ENCODE measurements at regions not wholly inside any gene's neighbourhood (a gene's known extent, or its start where the extent isn't known, plus 50 kb on each side); places are given as distances from the start of the nearest gene placed in this dataset.

GRCh38 chr6:166017032-166017635 lies 150.5 kb downstream of the TBXT start:
- Histone ChIP-seq H3K27me3 (no peaks in the 10 kb centered on the region), H3K27ac (no peak overlapping the region), H3K4me1 (no peaks in the 10 kb centered on the region), H3K4me3 (no peak overlapping the region), H3K36me3 (no peaks in the 10 kb centered on the region), H3K9me3 (no peaks in the 10 kb centered on the region)
- ATAC-seq: no peak
- TF ChIP-seq CTCF (IDR thresholded peaks at IDR 0.05) (no peak), POLR2A (IDR thresholded peaks at IDR 0.05) (no peak)
- intact Hi-C loops (cut with DNase I): no loop called here
- WGBS (ENCODE audit: insufficient coverage, low coverage, low lambda C conversion rate, missing lambda C conversion rate): 38% methylated on average over 1 of the region's 1 CpG
- no peak for DNase-seq

GRCh38 chr6:166014966-166015365 lies 152.7 kb downstream of the TBXT start:
- Histone ChIP-seq H3K4me3 (no peak overlapping the region), H3K27me3 (no peaks in the 10 kb centered on the region), H3K9me3 (no peaks in the 10 kb centered on the region), H3K36me3 (no peaks in the 10 kb centered on the region), H3K4me1 (no peaks in the 10 kb centered on the region), H3K27ac (no peak overlapping the region)
- WGBS (ENCODE audit: insufficient coverage, low coverage, low lambda C conversion rate, missing lambda C conversion rate): 36% methylated on average over 5 of the region's 5 CpGs
- DNase-seq (no peak), ATAC-seq (no peak)
- TF ChIP-seq POLR2A (IDR thresholded peaks at IDR 0.05): no peak
- no peak for TF ChIP-seq CTCF (IDR thresholded peaks at IDR 0.05)
- intact Hi-C loops (cut with DNase I): no loop called here

GRCh38 chr6:166010136-166010960 lies 157.3 kb downstream of the TBXT start:
- WGBS (ENCODE audit: insufficient coverage, low coverage, low lambda C conversion rate, missing lambda C conversion rate): 17% methylated on average over 6 of the region's 11 CpGs
- no peak for TF ChIP-seq POLR2A (IDR thresholded peaks at IDR 0.05)
- TF ChIP-seq CTCF (IDR thresholded peaks at IDR 0.05): no peak
- intact Hi-C loops (cut with DNase I): no loop called here
- ATAC-seq (no peak), DNase-seq (no peak)
- H3K4me1 ChIP-seq: no peaks in the 10 kb centered on the region
- no peak overlapping the region for H3K27ac ChIP-seq
- peaks cover 0 to 16% of the 10 kb centered on the region in 2 donors for H3K27me3 ChIP-seq
- H3K36me3 ChIP-seq: no peaks in the 10 kb centered on the region
- no peak overlapping the region for H3K4me3 ChIP-seq
- no peaks in the 10 kb centered on the region for H3K9me3 ChIP-seq

GRCh38 chr6:166009385-166010031 lies 158.1 kb downstream of the TBXT start:
- no peak overlapping the region for H3K27ac ChIP-seq
- intact Hi-C loops (cut with DNase I): no loop called here
- no peak for DNase-seq
- H3K4me3 ChIP-seq: no peak overlapping the region
- ATAC-seq: no peak
- H3K4me1 ChIP-seq: no peaks in the 10 kb centered on the region
- H3K9me3 ChIP-seq: no peaks in the 10 kb centered on the region
- WGBS (ENCODE audit: insufficient coverage, low coverage, low lambda C conversion rate, missing lambda C conversion rate): 37% methylated on average over 8 of the region's 8 CpGs
- TF ChIP-seq POLR2A (IDR thresholded peaks at IDR 0.05): no peak
- TF ChIP-seq CTCF (IDR thresholded peaks at IDR 0.05): no peak
- H3K36me3 ChIP-seq: no peaks in the 10 kb centered on the region
- H3K27me3 ChIP-seq: peaks cover 0 to 16% of the 10 kb centered on the region in 2 donors

Data from right lobe of liver (tissue), 6 donors.